BE2C (cell line): ENCODE measurements at regions not wholly inside any gene's neighbourhood (a gene's known extent, or its start where the extent isn't known, plus 50 kb on each side); places are given as distances from the start of the nearest gene placed in this dataset.
A peak's percentile ranks its signal among the peaks of the same experiment; 100 is the strongest.

Experiments used
- DNase-seq: peaks from one replicate; pipeline ENCODE4 v3.0.0-alpha.2; 2020
- H3K27me3 ChIP-seq: fragments of 250-450 bp; sonication (Bioruptor Pico); 2 replicates; pipeline ENCODE4 v1.5.1; 2020; ENCODE audit warnings: mild to moderate bottlenecking
- H3K36me3 ChIP-seq: fragments of 250-450 bp; sonication (Bioruptor Pico); 2 replicates; pipeline ENCODE4 v1.5.1; 2020; ENCODE audit warnings: mild to moderate bottlenecking
- H3K4me1 ChIP-seq: fragments of 250-450 bp; sonication (Bioruptor Pico); 2 replicates; pipeline ENCODE4 v1.5.1; 2020
- H3K4me3 ChIP-seq: 2 replicates; pipeline ENCODE4 v1.5.1; 2011; ENCODE audit warnings: low read depth, low read length
- H3K9me3 ChIP-seq: fragments of 250-450 bp; sonication (Bioruptor Pico); 2 replicates; pipeline ENCODE4 v1.5.1; 2020
- CTCF ChIP-seq: IDR thresholded peaks from 2 replicates; pipeline ENCODE4 v1.5.1; 2012; ENCODE audit warnings: mild to moderate bottlenecking, low read depth, low read length

GRCh38 chr6:20334334-20334733 lies 67.3 kb upstream of the E2F3 start:
- H3K4me1 ChIP-seq, result no peaks in the 10 kb centered on the region
- TF ChIP-seq CTCF, result no peak
- no peaks in the 10 kb centered on the region for H3K9me3 ChIP-seq
- peak overlapping the region; percentile 51 for H3K4me3 ChIP-seq
- DNase-seq, result peak; percentile 81
- no peaks in the 10 kb centered on the region for H3K36me3 ChIP-seq
- peaks cover 4% of the 10 kb centered on the region; the same call in 1 of the 2 replicates for H3K27me3 ChIP-seq

- Histone ChIP-seq H3K36me3 (no peaks in the 10 kb centered on the region), H3K4me3 (no peak overlapping the region), H3K9me3 (no peaks in the 10 kb centered on the region), H3K27me3 (peaks cover 4% of the 10 kb centered on the region; the same call in 1 of the 2 replicates), H3K4me1 (no peaks in the 10 kb centered on the region)
- DNase-seq, result no peak
- no peak for TF ChIP-seq CTCF
Observed at GRCh38 chr6:20334962-20335361, 66.7 kb upstream of the E2F3 start.

- H3K9me3 ChIP-seq, result no peaks in the 10 kb centered on the region
- no peak for DNase-seq
- H3K27me3 ChIP-seq, result peaks cover 4% of the 10 kb centered on the region; the same call in 1 of the 2 replicates
- no peaks in the 10 kb centered on the region for H3K36me3 ChIP-seq
- no peak for TF ChIP-seq CTCF
- H3K4me1 ChIP-seq, result no peaks in the 10 kb centered on the region
- H3K4me3 ChIP-seq, result no peak overlapping the region
Observed at GRCh38 chr6:20335872-20336271, 65.8 kb upstream of the E2F3 start.

- H3K4me1 ChIP-seq, result no peaks in the 10 kb centered on the region
- no peak for DNase-seq
- no peaks in the 10 kb centered on the region for H3K9me3 ChIP-seq
- H3K36me3 ChIP-seq, result no peaks in the 10 kb centered on the region
- no peak for TF ChIP-seq CTCF
- peaks cover 6% of the 10 kb centered on the region; the same call in 1 of the 2 replicates for H3K27me3 ChIP-seq
- H3K4me3 ChIP-seq, result no peak overlapping the region
Observed at GRCh38 chr6:20338156-20338555, 63.5 kb upstream of the E2F3 start.

- H3K36me3 ChIP-seq, result no peaks in the 10 kb centered on the region
- H3K9me3 ChIP-seq, result no peaks in the 10 kb centered on the region
- H3K27me3 ChIP-seq, result peaks cover 11% of the 10 kb centered on the region; the same call in 1 of the 2 replicates
- no peaks in the 10 kb centered on the region for H3K4me1 ChIP-seq
- no peak overlapping the region for H3K4me3 ChIP-seq
- TF ChIP-seq CTCF, result no peak
- DNase-seq, result no peak
Observed at GRCh38 chr6:20340068-20340848, 61.4 kb upstream of the E2F3 start.

GRCh38 chr6:20341096-20341495 lies 60.6 kb upstream of the E2F3 start:
- no peak overlapping the region for H3K4me3 ChIP-seq
- no peaks in the 10 kb centered on the region for H3K9me3 ChIP-seq
- DNase-seq, result no peak
- TF ChIP-seq CTCF, result no peak
- H3K36me3 ChIP-seq, result no peaks in the 10 kb centered on the region
- H3K4me1 ChIP-seq, result no peaks in the 10 kb centered on the region
- peaks cover 9% of the 10 kb centered on the region; the same call in 1 of the 2 replicates for H3K27me3 ChIP-seq
